ENCODE measurements at regions not wholly inside any gene's neighbourhood (a gene's known extent, or its start where the extent isn't known, plus 50 kb on each side); places are given as distances from the start of the nearest gene placed in this dataset.

DNA sequence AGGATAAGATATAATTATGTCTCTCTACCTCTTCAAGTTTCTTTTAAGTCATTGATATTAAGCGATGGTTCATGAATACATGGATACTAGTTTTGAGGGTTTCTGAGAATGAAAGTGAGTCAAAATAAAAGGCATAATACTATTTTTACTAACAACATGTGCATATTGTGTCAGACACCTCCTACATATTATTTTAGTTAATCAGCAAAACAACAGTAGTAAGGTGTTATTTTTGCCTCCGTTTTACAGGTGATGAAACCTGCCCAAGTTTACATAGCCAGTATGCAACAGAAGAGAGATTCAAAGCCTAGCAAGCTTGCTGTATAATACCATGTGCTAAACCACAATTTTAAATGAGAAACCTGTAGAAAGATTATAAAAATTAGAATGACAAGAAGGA is 544.1 kb downstream of the EPHA5 start:
- no peak for DNase-seq

DNA sequence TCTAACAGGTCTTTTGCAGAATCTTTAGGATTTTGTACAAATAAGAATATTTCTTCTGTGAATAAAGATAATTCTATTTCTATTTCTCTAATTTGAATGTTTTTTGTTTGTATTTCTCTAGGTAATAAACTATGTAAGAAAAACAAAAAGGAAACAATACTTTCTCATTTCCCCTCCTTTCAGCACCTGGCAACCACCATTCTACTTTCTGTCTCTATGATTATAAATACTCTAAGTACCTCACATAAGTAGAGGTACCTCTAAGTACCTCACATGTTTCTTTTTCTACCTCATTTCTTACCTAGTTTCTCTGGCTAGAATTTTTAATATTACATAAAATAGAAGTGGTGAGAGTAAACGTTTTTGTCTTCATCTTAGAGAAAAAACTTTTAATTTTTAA is 550.0 kb downstream of the EPHA5 start:
- no peak for DNase-seq

DNA sequence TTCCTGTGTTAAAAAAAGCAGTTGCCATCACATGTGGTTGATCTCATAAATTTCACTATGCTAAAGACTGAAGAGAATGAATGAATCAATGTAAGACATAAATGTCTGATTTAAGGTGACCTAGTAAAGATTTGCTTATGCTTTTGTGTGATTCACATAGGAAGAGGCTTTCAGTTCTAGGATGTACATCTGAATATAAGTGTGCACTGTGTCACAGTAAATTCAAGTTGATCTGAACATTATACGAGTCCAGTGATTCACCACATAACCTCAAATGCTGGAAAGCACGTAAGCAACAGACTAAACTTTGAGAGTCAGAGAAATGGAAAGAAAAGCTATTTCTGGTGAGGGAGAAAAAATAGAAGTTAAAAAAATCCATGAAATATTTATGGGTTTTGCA is 567.9 kb downstream of the EPHA5 start:
- DNase-seq = no peak

DNA sequence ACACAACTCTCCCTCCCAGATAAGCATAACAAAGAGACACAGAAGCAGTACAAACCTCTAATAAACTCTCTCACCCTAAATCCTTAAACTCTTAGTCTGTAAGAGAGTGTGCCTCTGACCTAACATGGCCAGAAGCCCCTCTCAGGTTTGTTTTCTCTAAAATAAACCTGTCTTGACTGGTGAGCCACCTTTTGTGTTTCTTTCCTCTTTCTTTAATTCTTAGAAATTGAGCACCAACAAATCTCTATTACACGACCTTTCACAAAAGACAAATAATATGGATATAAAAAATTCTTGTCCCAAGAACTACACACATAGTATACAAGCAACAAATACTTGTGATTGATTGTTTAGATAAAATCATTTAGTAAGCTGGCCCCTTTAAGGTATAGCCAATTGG is 573.7 kb downstream of the EPHA5 start:
- DNase-seq = no peak

DNA sequence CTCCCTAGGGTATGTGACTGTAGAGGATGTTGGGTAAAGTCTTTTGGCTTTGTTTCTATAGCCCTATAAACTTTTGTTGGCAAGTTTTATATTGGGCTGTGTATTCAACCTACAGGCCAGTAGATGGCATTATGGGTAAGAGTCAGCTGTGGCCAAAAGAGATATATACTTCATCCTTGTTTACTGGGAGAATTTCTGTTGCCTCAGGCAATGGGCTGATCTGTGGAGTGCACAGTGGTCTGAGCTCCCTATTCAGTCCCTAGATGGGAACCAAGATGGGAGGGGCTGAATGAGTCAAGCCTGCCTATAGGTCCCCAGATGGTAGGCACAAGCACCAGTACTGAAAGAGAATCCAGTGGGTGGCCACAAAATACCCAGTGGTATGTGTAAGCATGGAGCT is 580.6 kb downstream of the EPHA5 start:
- DNase-seq = no peak

DNA sequence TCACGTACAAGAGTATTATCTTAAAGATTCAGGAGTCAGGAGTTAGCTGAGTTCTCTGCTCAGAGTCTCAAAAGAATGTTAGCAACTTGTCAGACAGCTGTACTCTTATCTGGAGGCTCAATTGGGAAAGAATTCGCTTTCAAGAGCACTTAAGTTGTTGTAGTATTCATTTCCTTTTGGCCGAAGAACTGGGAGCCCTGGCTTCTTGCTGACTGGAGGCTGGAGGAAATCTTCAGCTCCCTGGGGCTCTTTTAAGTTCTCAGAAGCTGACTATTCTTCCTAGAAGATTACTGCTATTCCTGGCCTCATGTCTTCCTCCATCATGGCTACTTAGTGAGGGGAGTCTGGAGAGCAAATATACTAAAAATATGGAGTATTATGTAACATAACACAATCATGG is 587.2 kb downstream of the EPHA5 start:
- DNase-seq = no peak

DNA sequence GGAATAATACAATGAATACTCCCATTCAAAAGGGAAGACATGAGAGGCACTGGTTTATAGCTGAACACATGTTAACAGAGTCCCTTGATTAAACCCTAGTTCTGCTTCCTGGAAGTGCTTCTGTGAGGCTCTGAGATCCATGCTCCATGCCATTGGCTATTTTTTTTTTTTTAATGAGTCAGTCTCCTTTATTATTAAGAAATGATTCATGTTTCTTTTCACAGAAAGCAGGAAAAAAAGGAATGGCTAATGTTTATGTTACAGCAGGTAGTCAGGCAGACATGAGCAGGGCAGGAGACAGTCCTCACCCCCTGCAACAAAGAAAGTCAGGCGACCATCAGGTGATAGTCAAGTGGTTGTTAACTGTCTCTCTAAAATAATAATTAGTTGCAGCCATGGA is 598.7 kb downstream of the EPHA5 start:
- DNase-seq = no peak

DNA sequence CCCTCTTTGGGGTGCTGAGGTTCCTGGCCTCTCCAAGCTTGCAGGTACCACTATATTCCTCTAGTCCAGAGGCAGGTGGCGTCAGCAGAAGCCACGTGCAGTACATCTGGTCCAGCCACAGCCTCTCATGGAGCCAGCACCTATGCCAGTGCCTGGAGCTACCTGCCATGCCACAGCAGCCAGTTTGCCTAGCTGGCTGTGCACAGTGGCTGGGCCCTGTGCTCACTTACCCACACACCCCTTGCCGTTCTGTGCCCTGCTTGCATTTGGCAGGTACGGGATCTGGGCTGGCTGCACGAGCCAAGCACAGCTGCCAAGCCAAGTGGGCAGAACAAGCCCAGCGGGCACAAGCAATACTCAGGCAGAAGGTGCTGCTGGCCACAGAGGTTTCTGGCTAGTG is 601.1 kb downstream of the EPHA5 start:
- DNase-seq = no peak

DNA sequence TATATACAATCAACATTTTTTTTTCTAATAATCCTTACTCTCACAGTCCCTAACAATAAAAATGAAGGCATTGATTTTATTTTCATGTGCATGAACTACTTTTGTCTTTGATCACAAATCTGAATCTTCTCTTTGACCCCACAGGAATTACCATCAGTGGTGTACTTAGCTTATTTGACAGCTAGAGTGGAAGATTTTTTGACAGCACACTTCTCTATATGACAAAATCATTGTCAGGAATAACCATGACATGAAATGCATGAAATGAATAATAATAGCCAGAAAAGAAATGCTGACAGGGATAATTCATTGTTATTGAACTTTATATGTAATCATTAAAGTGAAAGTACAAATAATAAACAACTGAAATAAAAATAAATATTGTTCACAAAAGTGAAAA is 604.2 kb downstream of the EPHA5 start:
- no peak for DNase-seq

DNA sequence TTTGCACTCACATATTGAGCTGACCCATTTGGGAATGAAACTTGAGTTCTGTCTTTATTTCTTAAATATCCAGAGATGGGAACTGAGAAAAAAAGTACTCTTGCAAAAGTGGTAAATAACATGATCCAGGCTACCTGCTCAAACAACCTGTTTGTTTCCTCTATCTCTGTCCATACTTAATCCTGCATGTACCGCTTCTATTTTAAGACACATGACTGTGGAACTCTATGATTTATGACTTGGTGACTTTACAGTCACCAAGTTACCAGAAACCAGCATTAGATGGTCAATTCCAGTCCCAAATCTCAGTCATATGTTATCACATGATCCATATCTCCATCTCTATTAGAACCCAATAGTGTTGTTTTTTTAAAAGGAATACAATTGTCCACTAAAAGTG is 606.7 kb downstream of the EPHA5 start:
- no peak for DNase-seq

DNA sequence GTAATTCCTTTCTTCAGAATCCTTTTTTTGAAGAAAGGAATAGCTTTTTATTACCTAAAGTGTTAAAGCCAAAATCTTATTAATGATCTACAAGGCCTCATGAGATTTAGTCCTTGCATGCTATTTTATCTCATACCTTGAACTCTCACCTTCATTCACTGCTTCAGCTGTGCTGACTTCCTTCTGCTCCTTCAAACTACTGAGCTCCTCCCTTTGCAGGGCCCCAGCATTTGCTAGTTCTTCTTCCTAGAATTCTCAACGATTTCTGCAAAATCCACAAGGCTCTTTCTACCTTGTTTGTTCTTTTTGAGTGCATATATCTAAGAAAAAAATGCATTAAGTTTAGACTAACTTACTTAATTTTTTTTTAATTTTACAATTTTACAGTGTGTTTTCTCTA is 619.5 kb downstream of the EPHA5 start:
- no peak for DNase-seq

DNA sequence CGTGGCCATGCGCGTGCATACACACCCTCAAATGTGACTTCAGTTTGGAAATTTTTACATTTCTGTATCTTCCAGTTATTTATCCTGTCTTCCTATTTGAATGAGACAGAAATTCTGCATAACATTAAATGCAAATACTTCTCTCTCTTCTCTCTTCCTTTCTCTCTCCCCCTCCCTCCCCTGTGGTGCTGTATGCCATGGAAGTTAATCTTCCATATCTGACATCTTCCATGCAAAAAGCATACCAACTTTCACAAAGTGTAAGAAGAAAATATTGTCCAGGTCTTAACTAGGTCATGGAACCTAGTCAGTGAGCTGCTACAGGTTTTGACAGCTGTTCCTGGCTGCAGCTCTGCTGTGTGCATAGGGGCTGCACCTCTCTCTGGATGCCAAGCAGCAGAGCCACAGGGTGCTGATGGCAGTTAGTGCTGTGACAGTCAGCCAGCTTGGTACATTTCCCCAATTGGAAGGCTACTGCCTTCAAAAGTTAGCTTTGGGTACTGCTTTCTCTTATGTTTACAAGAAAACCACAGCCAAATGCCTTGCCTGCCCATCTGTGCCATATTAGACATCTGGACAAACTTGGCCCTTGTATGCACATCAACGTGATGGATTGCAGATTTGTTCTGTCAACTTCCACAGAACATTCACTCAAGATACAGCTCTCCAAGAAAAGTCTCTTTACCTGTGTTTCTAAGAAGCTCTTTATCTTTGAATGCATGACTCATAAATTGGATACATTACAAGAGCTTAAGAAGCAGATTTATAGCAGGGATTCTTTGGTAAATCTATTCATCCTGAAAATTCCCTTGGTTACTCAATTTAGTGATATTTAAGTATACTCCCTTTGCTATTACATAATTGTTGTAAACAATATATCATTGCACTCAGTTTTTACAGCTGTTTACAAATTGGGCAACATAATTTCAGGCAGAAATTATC is 623.8 kb downstream of the EPHA5 start:
- no peak for DNase-seq

DNA sequence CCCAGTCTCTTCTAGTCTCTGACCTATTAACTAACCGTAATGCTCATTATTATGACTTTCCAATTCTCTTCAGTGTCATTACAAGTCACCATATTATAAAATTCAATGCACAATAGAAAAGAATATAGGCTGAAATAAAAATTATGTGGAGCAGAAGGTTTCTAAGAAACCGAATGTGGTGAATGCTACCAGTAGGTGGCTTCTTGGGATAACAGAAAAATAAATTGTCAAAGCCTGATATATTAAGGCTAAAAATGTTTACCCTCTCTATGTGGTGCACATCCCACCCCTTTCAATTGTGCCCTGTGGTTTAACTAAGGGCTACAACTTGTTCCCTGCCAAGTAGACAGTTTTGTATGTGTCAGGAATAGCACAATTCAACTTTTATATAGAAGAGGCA is 624.6 kb upstream of the TECRL start:
- no peak for DNase-seq

DNA sequence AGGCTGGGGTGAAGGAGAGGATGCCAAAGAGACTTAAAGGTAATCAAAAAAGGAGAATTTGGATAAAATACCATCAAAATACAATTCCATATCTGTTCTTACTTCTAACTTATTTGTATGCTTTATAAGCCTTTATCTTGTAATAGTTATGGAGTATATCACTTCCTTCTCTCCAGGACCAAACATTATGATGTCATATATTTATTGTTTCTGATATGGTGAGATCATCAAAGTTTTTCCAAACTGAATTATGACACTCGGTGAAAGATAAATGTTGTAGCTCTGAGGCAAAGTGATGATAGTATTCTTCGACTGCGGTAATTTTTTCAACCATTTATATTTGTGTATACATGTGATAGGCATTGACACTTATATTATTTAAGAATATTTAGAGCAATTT is 619.3 kb upstream of the TECRL start:
- no peak for DNase-seq

DNA sequence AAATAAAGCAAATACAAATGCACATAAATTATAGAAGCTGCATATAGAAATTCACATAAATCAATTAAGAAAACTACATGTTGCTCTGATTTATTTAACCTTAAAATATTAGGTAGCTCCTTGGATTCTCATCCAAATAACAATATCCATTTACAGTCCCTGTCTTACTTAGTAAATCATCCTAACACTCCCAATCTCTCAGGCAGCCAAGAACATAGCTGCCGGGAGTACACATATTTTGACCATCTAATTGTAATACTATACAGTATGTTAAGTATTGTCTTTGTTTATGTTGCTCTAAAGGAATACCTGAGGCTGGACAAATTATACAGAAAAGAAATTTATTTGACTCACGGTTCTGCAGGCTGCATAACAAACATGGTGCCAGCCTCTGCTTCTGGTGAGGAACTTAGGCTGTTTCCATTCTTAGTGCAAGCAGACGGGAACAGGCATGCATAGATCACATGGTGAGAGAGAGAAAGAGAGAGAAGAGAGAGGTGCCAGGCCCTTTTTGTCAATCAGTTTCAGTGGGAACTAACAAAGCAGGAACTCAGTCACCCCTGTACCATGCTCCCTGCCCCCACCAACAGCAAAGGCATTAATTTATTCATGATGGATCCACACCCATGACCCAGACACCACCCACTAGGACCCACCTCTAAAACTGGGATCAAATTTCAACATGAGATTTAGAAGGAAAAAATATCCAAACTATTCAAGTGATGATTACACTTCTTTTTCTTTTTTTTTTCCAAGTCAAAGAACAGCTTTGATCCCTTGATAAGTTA is 614.8 kb upstream of the TECRL start:
- DNase-seq = peak in 3 of 56 donors; percentile 7 to 10 (median 8)

DNA sequence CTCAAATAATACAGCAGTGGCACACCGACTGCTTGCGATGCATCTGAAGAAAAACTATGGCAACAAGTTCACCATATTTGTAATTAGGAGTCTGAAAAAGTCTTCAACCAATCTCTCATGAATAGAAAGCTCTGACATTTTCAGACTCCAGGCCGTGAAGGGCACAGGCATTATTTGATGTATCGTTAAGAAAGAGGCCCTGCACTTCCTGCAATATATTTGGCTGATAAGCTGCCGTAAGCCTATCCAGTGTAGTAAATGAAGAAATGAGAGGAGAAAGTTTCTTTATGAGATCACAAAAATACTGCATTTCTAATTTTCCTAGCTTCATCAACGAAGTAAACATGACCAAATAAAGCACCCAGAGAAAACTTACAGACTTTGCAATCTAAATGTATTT is 613.8 kb upstream of the TECRL start:
- DNase-seq = no peak

DNA sequence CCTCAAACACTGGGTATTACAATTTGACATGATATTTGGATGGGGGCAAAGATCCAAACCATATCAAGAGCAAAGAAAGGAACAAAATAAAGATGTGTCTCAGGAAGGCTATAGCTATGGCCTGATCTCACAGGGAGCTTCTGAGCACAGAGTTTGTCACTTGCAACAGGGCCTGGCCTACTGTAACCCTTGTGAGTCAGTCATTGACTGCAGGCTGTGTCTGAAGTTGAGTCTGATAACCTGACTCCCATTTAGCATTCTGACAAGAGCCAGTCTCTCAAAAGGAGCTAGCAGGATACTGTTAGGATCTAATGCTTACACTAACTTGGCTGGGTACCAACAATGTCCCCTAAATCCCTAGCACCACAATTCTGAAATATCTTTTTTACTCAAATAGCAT is 612.5 kb upstream of the TECRL start:
- DNase-seq = no peak

DNA sequence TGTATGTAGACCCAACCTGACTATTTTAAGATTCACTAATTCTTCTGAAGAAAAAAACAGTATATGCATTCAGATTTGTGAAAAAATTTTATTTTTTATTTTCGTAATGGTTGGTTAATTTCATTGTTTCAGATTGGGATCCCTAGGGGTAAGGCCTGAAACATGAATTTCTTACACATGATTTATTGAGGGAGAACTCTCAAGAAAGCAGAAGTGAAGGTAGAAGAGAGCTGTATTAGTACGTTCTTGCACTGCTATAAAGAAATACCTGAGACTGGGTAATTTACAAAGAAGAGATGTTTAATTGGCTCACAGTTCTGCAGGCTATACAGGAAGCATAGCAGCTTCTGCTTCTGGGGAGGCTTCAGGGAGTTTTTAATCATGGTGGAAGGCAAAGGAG is 611.9 kb upstream of the TECRL start:
- no peak for DNase-seq

DNA sequence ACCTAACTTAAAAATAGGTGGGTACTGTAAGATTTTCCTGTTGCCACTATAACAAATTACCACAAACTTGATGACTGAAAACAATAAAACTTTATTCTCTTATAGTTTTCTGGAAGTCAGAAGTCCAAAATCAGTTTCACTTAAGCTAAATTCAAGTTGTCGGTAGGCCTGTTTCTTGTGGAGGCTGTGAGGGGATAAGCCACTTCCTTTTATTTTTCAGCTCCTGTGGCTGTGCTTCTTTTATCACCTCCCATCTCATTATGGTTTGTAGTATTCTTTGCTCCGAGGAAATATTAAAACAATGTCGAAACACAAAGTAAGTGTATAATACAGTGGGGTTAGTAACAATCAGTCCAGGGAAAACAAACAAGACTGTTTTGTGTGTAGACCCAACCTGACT is 610.5 kb upstream of the TECRL start:
- no peak for DNase-seq

DNA sequence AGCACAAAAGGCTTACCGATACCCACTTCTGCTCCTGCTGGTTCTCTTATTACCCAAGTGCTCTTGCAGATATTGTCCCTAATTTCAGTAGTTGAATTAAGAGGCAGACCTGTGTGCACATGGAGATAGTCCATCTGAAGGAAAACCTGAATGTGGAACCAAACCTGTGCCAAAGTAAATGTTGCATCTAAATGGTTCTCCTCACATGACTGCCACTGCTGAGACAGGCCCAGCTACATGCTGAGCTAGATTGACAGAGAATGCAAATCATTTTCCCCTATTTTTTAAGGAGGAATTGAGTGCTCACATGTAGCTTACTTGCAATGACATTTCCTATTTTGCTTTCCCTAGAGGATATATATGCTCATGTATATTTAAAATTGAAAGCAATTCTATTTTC is 609.1 kb upstream of the TECRL start:
- DNase-seq = no peak

DNA sequence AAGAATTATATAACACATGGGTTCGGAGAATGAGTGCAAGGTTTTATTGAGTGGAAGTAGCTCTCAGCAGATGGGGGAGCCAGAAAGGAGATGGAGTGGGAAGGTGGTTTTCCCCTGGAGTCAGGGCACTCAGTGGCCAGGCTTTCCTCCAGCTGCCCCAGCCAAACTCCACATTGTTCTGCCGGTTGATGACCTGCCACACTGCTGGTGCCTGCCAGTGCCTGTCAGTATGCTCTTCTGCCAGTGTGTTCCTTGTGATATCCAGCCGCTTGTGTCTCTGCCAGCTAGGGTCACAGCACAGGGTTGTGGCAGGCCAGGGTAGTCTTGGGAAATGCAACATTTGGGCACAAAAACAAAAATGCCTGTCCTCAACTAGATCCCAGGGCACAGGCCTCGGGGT is 604.8 kb upstream of the TECRL start:
- no peak for DNase-seq

DNA sequence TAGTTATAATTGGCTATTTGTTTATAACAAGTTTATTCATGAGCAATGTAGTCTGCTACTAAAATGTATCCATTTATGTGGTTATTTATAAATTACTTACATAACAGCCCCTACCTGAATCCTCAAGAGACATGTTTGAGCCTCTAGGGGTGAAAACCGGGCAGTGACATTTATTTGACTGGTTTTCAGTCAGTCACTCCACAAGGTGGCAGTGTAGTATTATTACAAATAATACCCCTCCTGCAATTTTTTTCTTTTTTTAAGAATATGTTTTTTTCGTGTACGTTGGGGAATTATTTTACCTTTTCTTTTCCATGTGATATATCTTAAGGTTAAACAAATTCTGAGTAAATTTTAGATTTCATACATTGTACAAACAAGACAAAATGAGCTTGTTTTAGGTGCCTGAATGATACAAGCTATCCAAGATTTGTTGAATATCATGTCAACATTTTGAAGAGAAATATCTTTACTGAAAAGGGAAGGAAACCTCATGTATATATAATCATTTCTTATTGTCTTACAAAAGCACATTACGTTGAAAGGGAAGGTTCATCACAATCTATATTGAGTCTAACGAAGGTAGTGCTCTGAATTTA is 598.7 kb upstream of the TECRL start:
- DNase-seq = peak in 1 of 56 donors; percentile 1

Data from nucleus accumbens (tissue), 56 donors.